ENCODE measurements at regions not wholly inside any gene's neighbourhood (a gene's known extent, or its start where the extent isn't known, plus 50 kb on each side); places are given as distances from the start of the nearest gene placed in this dataset.
"Not testable (repeated sequence)": the region's sequence is repeated elsewhere in the genome, so short reads cannot be mapped to it uniquely, and the experiment has no call there.

DNA sequence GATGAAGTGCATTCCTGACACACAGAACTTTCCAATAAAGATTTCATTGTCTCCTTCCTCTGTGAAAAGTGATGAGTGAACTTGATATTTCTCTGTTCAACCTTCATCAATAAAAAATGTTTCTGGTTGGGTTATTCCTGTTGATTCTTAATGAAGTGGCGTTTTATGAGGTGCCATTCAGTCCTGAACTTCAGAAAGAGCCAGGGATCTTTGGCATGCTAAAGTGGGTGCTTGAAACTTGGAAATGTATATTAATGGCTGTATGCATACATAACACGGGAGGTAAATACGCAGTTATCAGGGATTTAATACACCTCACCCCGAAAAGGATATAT lies 151.6 kb downstream of the ACTR3B start:
- no peak overlapping the region for H3K27ac ChIP-seq (ENCODE audit: low read depth, low read length)
- no peak overlapping the region for H4K5ac ChIP-seq (ENCODE audit: low read length)
- no peak overlapping the region for H3K4me2 ChIP-seq (ENCODE audit: low read length)
- no peak overlapping the region for H2BK5ac ChIP-seq (ENCODE audit: low read length)
- no peak overlapping the region for H3K56ac ChIP-seq (ENCODE audit: low read length)
- H2BK15ac ChIP-seq (replicated peaks; ENCODE audit: low read depth): no peak overlapping the region
- H3K4me1 ChIP-seq (ENCODE audit: control insufficient read depth, low read depth, low read length): no peaks in the 10 kb centered on the region
- no peaks in the 10 kb centered on the region for H3K27me3 ChIP-seq (ENCODE audit: insufficient read depth, low read length, poor library complexity)
- no peak overlapping the region for H2BK120ac ChIP-seq (ENCODE audit: low read depth, low read length)
- H3K23ac ChIP-seq (ENCODE audit: low read length): no peak overlapping the region
- WGBS (ENCODE audit: extremely low coverage, insufficient coverage, low lambda C conversion rate): no CpG with 5 or more reads among the region's 4 CpGs
- DNase-seq: no peak
- H4K8ac ChIP-seq (ENCODE audit: low read depth, low read length): no peak overlapping the region
- no peak overlapping the region for H3K4ac ChIP-seq (ENCODE audit: low read depth, low read length)
- H2AK5ac ChIP-seq (ENCODE audit: low read length): no peak overlapping the region
- no peaks in the 10 kb centered on the region for H3K79me2 ChIP-seq (ENCODE audit: control insufficient read depth, insufficient read depth, low read length)
- H3K4me3 ChIP-seq (ENCODE audit: low read length): no peak overlapping the region
- H3K9ac ChIP-seq (ENCODE audit: low read length): no peak overlapping the region
- H3K36me3 ChIP-seq (ENCODE audit: control insufficient read depth, insufficient read depth, low read length): no peaks in the 10 kb centered on the region
- H3K79me1 ChIP-seq (ENCODE audit: low read length): no peaks in the 10 kb centered on the region
- H3K18ac ChIP-seq (ENCODE audit: low read length): no peak overlapping the region

DNA sequence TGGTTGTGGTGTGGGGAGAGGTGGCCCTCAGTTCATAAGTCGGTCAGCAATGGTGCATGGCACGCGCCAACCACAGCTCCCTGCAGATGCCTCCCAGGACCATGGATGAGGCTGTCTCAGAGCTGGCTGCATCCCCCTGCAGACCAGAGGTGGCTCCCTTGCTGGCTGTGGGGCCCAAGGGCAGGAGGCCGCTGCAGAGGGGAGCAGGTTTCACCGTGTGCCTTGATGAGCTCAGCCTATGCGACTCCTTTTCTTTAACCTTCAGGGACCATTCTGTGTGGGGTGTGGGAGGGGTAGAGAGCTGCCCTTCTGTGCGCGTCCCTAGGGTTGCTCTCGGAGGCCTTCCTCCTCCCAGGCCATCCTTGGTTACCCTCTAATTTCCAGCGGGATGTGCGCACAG lies 152.4 kb downstream of the ACTR3B start:
- H3K36me3 ChIP-seq (ENCODE audit: control insufficient read depth, insufficient read depth, low read length): no peaks in the 10 kb centered on the region
- H3K23ac ChIP-seq (ENCODE audit: low read length): no peak overlapping the region
- no peak for DNase-seq
- no peak overlapping the region for H3K56ac ChIP-seq (ENCODE audit: low read length)
- no peak overlapping the region for H3K27ac ChIP-seq (ENCODE audit: low read depth, low read length)
- no peaks in the 10 kb centered on the region for H3K79me1 ChIP-seq (ENCODE audit: low read length)
- H2BK120ac ChIP-seq (ENCODE audit: low read depth, low read length): no peak overlapping the region
- H3K4me1 ChIP-seq (ENCODE audit: control insufficient read depth, low read depth, low read length): no peaks in the 10 kb centered on the region
- H2BK15ac ChIP-seq (replicated peaks; ENCODE audit: low read depth): no peak overlapping the region
- H3K27me3 ChIP-seq (ENCODE audit: insufficient read depth, low read length, poor library complexity): no peaks in the 10 kb centered on the region
- H3K4me2 ChIP-seq (ENCODE audit: low read length): no peak overlapping the region
- no peaks in the 10 kb centered on the region for H3K79me2 ChIP-seq (ENCODE audit: control insufficient read depth, insufficient read depth, low read length)
- no peak overlapping the region for H3K4me3 ChIP-seq (ENCODE audit: low read length)
- H3K9ac ChIP-seq (ENCODE audit: low read length): no peak overlapping the region
- no peak overlapping the region for H2AK5ac ChIP-seq (ENCODE audit: low read length)
- no peak overlapping the region for H4K5ac ChIP-seq (ENCODE audit: low read length)
- no peak overlapping the region for H3K4ac ChIP-seq (ENCODE audit: low read depth, low read length)
- no peak overlapping the region for H4K8ac ChIP-seq (ENCODE audit: low read depth, low read length)
- H2BK5ac ChIP-seq (ENCODE audit: low read length): no peak overlapping the region
- no CpG with 5 or more reads among the region's 11 CpGs for WGBS (ENCODE audit: extremely low coverage, insufficient coverage, low lambda C conversion rate)
- H3K18ac ChIP-seq (ENCODE audit: low read length): no peak overlapping the region

DNA sequence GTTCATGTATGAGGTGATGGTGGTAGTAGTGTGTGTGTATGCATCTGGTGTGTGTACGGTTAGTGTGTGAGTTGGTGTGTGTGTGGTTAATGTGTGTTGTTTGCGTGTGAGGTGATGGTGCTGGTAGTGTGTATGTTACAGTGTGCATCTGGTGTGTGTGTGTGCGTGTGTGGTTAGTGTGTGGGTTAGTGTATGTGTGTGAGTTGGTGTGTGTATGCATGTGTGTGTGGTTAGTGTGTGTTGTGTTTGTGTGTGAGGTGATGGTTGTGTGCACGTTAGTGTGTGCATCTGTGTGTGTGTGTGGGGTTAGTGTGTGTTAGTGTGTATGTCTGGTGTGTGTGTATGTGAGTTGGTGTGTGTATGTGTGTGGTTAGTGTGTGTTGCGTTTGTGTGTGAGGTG lies 153.0 kb downstream of the ACTR3B start:
- H3K56ac ChIP-seq (ENCODE audit: low read length): no peak overlapping the region
- H3K4me3 ChIP-seq (ENCODE audit: low read length): no peak overlapping the region
- no peak overlapping the region for H2BK5ac ChIP-seq (ENCODE audit: low read length)
- no peak overlapping the region for H4K5ac ChIP-seq (ENCODE audit: low read length)
- H4K8ac ChIP-seq (ENCODE audit: low read depth, low read length): no peak overlapping the region
- H2BK120ac ChIP-seq (ENCODE audit: low read depth, low read length): no peak overlapping the region
- no peaks in the 10 kb centered on the region for H3K27me3 ChIP-seq (ENCODE audit: insufficient read depth, low read length, poor library complexity)
- H3K79me1 ChIP-seq (ENCODE audit: low read length): no peaks in the 10 kb centered on the region
- H3K79me2 ChIP-seq (ENCODE audit: control insufficient read depth, insufficient read depth, low read length): no peaks in the 10 kb centered on the region
- H3K36me3 ChIP-seq (ENCODE audit: control insufficient read depth, insufficient read depth, low read length): no peaks in the 10 kb centered on the region
- H2AK5ac ChIP-seq (ENCODE audit: low read length): no peak overlapping the region
- no peak overlapping the region for H3K18ac ChIP-seq (ENCODE audit: low read length)
- no peak overlapping the region for H3K9ac ChIP-seq (ENCODE audit: low read length)
- no peak for DNase-seq
- no peak overlapping the region for H3K4me2 ChIP-seq (ENCODE audit: low read length)
- peak overlapping the region; percentile 80 for H3K23ac ChIP-seq (ENCODE audit: low read length)
- 100% methylated on average over 4 of the region's 5 CpGs for WGBS (ENCODE audit: extremely low coverage, insufficient coverage, low lambda C conversion rate)
- H3K4me1 ChIP-seq (ENCODE audit: control insufficient read depth, low read depth, low read length): no peaks in the 10 kb centered on the region
- no peak overlapping the region for H3K4ac ChIP-seq (ENCODE audit: low read depth, low read length)
- no peak overlapping the region for H2BK15ac ChIP-seq (replicated peaks; ENCODE audit: low read depth)
- no peak overlapping the region for H3K27ac ChIP-seq (ENCODE audit: low read depth, low read length)

DNA sequence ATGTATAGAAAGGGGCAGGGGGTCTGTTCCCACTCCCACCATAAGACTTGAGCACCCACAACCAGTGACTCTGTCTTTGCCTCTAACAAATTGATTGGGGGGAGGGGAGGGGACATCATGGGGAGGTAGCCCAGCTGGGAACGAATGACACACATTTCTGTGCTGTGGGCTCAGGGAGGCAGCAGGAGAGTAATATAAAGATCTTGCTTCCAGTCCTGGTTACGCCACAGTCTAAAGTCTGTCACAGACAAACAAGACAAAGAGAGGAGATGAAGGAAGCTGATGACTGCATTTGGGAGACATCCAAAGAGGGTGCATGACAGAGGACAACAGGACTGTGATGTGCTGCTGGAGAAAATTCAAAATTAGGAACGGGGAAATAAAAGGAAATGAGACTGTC lies 153.9 kb downstream of the ACTR3B start:
- H3K79me2 ChIP-seq (ENCODE audit: control insufficient read depth, insufficient read depth, low read length): no peaks in the 10 kb centered on the region
- H2BK5ac ChIP-seq (ENCODE audit: low read length): no peak overlapping the region
- no CpG with 5 or more reads among the region's 3 CpGs for WGBS (ENCODE audit: extremely low coverage, insufficient coverage, low lambda C conversion rate)
- no peak overlapping the region for H3K27ac ChIP-seq (ENCODE audit: low read depth, low read length)
- no peak overlapping the region for H3K4me2 ChIP-seq (ENCODE audit: low read length)
- no peaks in the 10 kb centered on the region for H3K27me3 ChIP-seq (ENCODE audit: insufficient read depth, low read length, poor library complexity)
- H3K23ac ChIP-seq (ENCODE audit: low read length): no peak overlapping the region
- H4K8ac ChIP-seq (ENCODE audit: low read depth, low read length): no peak overlapping the region
- no peak overlapping the region for H3K56ac ChIP-seq (ENCODE audit: low read length)
- H3K4me3 ChIP-seq (ENCODE audit: low read length): no peak overlapping the region
- H2BK120ac ChIP-seq (ENCODE audit: low read depth, low read length): no peak overlapping the region
- no peak overlapping the region for H3K9ac ChIP-seq (ENCODE audit: low read length)
- no peaks in the 10 kb centered on the region for H3K36me3 ChIP-seq (ENCODE audit: control insufficient read depth, insufficient read depth, low read length)
- H2BK15ac ChIP-seq (replicated peaks; ENCODE audit: low read depth): no peak overlapping the region
- no peak overlapping the region for H3K4ac ChIP-seq (ENCODE audit: low read depth, low read length)
- DNase-seq: no peak
- no peak overlapping the region for H4K5ac ChIP-seq (ENCODE audit: low read length)
- no peaks in the 10 kb centered on the region for H3K79me1 ChIP-seq (ENCODE audit: low read length)
- no peak overlapping the region for H2AK5ac ChIP-seq (ENCODE audit: low read length)
- no peak overlapping the region for H3K18ac ChIP-seq (ENCODE audit: low read length)
- H3K4me1 ChIP-seq (ENCODE audit: control insufficient read depth, low read depth, low read length): no peaks in the 10 kb centered on the region

- no peak overlapping the region for H2BK15ac ChIP-seq (replicated peaks; ENCODE audit: low read depth)
- no peak overlapping the region for H2AK5ac ChIP-seq (ENCODE audit: low read length)
- H2BK5ac ChIP-seq (ENCODE audit: low read length): no peak overlapping the region
- no peaks in the 10 kb centered on the region for H3K79me2 ChIP-seq (ENCODE audit: control insufficient read depth, insufficient read depth, low read length)
- no peak overlapping the region for H4K8ac ChIP-seq (ENCODE audit: low read depth, low read length)
- no peaks in the 10 kb centered on the region for H3K27me3 ChIP-seq (ENCODE audit: insufficient read depth, low read length, poor library complexity)
- H3K4me2 ChIP-seq (ENCODE audit: low read length): no peak overlapping the region
- DNase-seq: no peak
- H3K4me1 ChIP-seq (ENCODE audit: control insufficient read depth, low read depth, low read length): no peaks in the 10 kb centered on the region
- no peaks in the 10 kb centered on the region for H3K36me3 ChIP-seq (ENCODE audit: control insufficient read depth, insufficient read depth, low read length)
- H3K18ac ChIP-seq (ENCODE audit: low read length): no peak overlapping the region
- H3K79me1 ChIP-seq (ENCODE audit: low read length): no peaks in the 10 kb centered on the region
- no peak overlapping the region for H3K56ac ChIP-seq (ENCODE audit: low read length)
- no peak overlapping the region for H3K4me3 ChIP-seq (ENCODE audit: low read length)
- no peak overlapping the region for H2BK120ac ChIP-seq (ENCODE audit: low read depth, low read length)
- H3K23ac ChIP-seq (ENCODE audit: low read length): no peak overlapping the region
- H3K4ac ChIP-seq (ENCODE audit: low read depth, low read length): no peak overlapping the region
- WGBS (ENCODE audit: extremely low coverage, insufficient coverage, low lambda C conversion rate): no CpG with 5 or more reads among the region's 5 CpGs
- no peak overlapping the region for H4K5ac ChIP-seq (ENCODE audit: low read length)
- no peak overlapping the region for H3K9ac ChIP-seq (ENCODE audit: low read length)
- no peak overlapping the region for H3K27ac ChIP-seq (ENCODE audit: low read depth, low read length)
Observed at GRCh38 chr7:152914014-152914844, 154.7 kb downstream of the ACTR3B start.

DNA sequence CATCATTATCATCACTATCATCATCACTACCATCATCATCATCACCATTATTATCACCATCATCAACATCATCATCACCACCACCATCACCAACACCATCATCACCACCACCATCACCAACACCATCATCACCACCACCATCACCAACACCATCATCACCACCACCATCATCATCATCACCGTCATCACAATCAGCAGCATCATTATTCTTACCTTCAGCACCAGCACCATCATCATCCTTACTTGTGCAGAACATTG lies 155.2 kb downstream of the ACTR3B start:
- not testable (repeated sequence) for H3K4me1 ChIP-seq (ENCODE audit: control insufficient read depth, low read depth, low read length); H3K23ac ChIP-seq (ENCODE audit: low read length); H3K4ac ChIP-seq (ENCODE audit: low read depth, low read length); H4K8ac ChIP-seq (ENCODE audit: low read depth, low read length); H2BK120ac ChIP-seq (ENCODE audit: low read depth, low read length); DNase-seq; H3K36me3 ChIP-seq (ENCODE audit: control insufficient read depth, insufficient read depth, low read length); H2BK15ac ChIP-seq (replicated peaks; ENCODE audit: low read depth); H4K5ac ChIP-seq (ENCODE audit: low read length); H3K4me2 ChIP-seq (ENCODE audit: low read length); H2AK5ac ChIP-seq (ENCODE audit: low read length); H3K9ac ChIP-seq (ENCODE audit: low read length); H3K27me3 ChIP-seq (ENCODE audit: insufficient read depth, low read length, poor library complexity); H3K18ac ChIP-seq (ENCODE audit: low read length); H3K79me1 ChIP-seq (ENCODE audit: low read length); H3K79me2 ChIP-seq (ENCODE audit: control insufficient read depth, insufficient read depth, low read length); H3K56ac ChIP-seq (ENCODE audit: low read length); H3K4me3 ChIP-seq (ENCODE audit: low read length); H3K27ac ChIP-seq (ENCODE audit: low read depth, low read length); H2BK5ac ChIP-seq (ENCODE audit: low read length)
- no CpG with 5 or more reads among the region's 1 CpG for WGBS (ENCODE audit: extremely low coverage, insufficient coverage, low lambda C conversion rate)

Data from mesendoderm (in vitro differentiated cells).